GM12873 (cell line): ENCODE measurements at regions not wholly inside any gene's neighbourhood (a gene's known extent, or its start where the extent isn't known, plus 50 kb on each side); places are given as distances from the start of the nearest gene placed in this dataset.

Experiments used
- CTCF ChIP-seq: IDR thresholded peaks from 2 replicates; pipeline ENCODE4 v1.5.1; 2012; ENCODE audit warnings: low read depth, mild to moderate bottlenecking, moderate library complexity, low read length, control low read depth; ENCODE audit not compliant: insufficient read depth; ENCODE audit errors: missing control alignments

- no peak for TF ChIP-seq CTCF
Measured at GRCh38 chr21:16441789-16442188, 712.0 kb downstream of the USP25 start.

GRCh38 chr21:16454399-16454798, 724.6 kb downstream of the USP25 start:
- no peak for TF ChIP-seq CTCF

DNA sequence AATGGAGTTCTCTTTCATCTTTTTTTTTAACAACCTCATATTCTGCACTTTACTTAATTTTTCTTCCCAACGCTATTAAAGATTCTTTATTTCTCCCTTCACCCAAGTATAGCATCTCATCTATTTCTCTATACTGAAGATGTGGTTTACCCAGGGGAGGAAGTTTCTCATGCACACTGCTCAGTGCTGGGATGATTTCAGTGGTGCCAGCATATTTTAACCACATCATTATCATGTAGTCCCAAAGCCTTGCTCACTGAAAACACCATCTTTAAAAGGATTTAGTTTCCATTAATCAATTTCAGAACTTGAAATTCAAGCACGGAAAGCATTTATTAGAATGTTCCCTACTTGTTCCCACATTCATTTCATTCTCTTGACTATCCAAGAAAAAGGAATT, 725.7 kb downstream of the USP25 start:
- no peak for TF ChIP-seq CTCF

- TF ChIP-seq CTCF = no peak
Measured at GRCh38 chr21:16455978-16456377, 726.2 kb downstream of the USP25 start.

DNA sequence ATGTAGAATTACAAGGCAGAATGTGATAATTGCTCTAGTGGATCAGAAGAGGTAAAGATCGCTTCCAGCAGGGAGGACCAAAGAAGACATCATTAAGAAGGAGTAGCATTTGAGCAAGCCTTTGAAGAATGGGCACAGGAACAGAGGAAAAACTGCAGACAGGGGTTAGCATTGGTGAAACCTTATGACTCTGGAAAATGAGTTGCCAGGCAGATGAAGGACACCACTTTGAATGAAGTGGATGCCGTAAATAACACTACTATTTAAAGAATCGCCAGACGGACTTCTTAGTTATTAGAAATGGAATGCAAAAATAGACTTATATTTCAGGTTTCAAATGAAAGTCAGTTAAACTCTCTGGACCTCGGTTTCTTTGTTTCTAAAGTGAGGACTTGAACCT, 727.7 kb downstream of the USP25 start:
- TF ChIP-seq CTCF = no peak

- TF ChIP-seq CTCF = no peak
Measured at GRCh38 chr21:16460936-16461335, 731.2 kb downstream of the USP25 start.

DNA sequence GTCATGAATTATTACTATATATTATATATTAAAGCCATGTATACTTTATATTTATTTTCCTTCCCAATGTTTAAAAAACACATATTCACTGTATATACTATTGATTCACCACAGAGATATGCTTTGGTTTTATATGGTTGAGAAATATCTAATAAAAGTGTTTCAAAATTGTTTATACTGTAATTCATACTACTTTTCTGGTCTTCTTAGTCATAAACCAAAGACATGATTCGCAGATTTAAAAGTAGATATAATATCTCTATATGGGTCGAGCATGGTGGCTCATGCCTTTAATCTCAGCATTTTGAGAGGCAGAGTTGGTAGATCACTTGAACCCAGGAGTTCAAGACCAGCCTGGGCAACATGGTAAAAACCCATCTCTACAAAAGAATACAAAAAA, 738.4 kb downstream of the USP25 start:
- TF ChIP-seq CTCF = no peak
